ENCODE measurements at regions not wholly inside any gene's neighbourhood (a gene's known extent, or its start where the extent isn't known, plus 50 kb on each side); places are given as distances from the start of the nearest gene placed in this dataset.

DNA sequence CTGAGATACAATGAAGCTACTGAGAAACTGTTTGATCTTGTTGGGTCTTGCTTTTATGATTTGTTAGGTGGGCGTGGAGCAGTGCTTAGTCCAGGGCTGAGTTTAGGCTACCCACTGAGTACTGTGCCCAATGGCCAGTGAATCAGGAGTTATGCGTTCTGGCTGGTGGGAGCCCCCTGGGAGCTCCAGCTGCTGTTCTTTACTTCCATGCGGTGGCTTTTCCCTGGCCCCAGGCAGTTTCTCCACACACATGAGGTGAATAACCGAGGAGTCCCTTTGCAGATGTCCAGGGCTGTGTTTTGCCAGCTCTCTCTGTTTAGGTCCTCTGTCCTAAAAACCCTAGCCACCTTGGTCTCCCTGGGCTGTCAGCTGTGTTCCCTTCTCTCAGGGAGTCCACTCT lies 106.5 kb downstream of the KLF13 start:
- peak overlapping the region; percentile 91 for H3K27ac Mint-ChIP-seq
- ATAC-seq (ENCODE audit: low read depth) (no peak), DNase-seq (no peak)
- TF ChIP-seq EZH2 (IDR thresholded peaks at IDR 0.05; ENCODE audit: borderline replicate concordance, insufficient read depth, low read depth, low read length, poor library complexity, severe bottlenecking) = no peak
- TF ChIP-seq, protein P1, sequence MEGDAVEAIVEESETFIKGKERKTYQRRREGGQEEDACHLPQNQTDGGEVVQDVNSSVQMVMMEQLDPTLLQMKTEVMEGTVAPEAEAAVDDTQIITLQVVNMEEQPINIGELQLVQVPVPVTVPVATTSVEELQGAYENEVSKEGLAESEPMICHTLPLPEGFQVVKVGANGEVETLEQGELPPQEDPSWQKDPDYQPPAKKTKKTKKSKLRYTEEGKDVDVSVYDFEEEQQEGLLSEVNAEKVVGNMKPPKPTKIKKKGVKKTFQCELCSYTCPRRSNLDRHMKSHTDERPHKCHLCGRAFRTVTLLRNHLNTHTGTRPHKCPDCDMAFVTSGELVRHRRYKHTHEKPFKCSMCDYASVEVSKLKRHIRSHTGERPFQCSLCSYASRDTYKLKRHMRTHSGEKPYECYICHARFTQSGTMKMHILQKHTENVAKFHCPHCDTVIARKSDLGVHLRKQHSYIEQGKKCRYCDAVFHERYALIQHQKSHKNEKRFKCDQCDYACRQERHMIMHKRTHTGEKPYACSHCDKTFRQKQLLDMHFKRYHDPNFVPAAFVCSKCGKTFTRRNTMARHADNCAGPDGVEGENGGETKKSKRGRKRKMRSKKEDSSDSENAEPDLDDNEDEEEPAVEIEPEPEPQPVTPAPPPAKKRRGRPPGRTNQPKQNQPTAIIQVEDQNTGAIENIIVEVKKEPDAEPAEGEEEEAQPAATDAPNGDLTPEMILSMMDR (IDR thresholded peaks at IDR 0.05) = no peak
- H3K79me2 ChIP-seq (ENCODE audit: control insufficient read depth, insufficient read depth, low read length) = no peaks in the 10 kb centered on the region
- no peaks in the 10 kb centered on the region for H3K36me3 ChIP-seq (replicated peaks in 1 of 2; ENCODE audit: control extremely low read depth in 1 of 2, control insufficient read depth in 1 of 2, extremely low read depth in 1 of 2, insufficient read depth in 2 of 2, low read length in 1 of 2)
- ChIA-PET POLR2A (no interaction called here), CTCF (interaction anchor here (0.6 to 11.0 kb wide), 6 partner anchors 40 to 233 kb away, joined by 3 to 326 read pairs (median 5); no protein-coding TSS in a partner anchor)
- H3K27ac ChIP-seq (ENCODE audit: low read length in 2 of 2) = no peak overlapping the region
- no peaks in the 10 kb centered on the region for H3K27me3 ChIP-seq (replicated peaks in 1 of 4; ENCODE audit: control extremely low read depth in 1 of 4, control insufficient read depth in 3 of 4, insufficient read depth in 4 of 4, low read length in 3 of 4)
- 94% methylated on average over 4 of the region's 4 CpGs for WGBS (ENCODE audit: insufficient coverage)
- no peak overlapping the region for H3K4me2 ChIP-seq (replicated peaks; ENCODE audit: low read depth, low read length, poor library complexity, severe bottlenecking)
- H3K9me3 ChIP-seq (ENCODE audit: control extremely low read depth in 1 of 3, control insufficient read depth in 2 of 3, insufficient read depth in 1 of 3, low read length in 2 of 3) = no peaks in the 10 kb centered on the region
- peaks cover 46% of the 10 kb centered on the region for H3K4me1 Mint-ChIP-seq
- H3K4me1 ChIP-seq (ENCODE audit: control insufficient read depth in 2 of 2, insufficient read depth in 2 of 2, low read length in 2 of 2) = peaks cover 39 to 42% of the 10 kb centered on the region in 2 donors
- intact Hi-C loops (cut with micrococcal nuclease) = no loop called here
- H3K27me3 Mint-ChIP-seq = no peaks in the 10 kb centered on the region
- H3K9me3 Mint-ChIP-seq (ENCODE audit: insufficient read depth) = no peaks in the 10 kb centered on the region
- no peaks in the 10 kb centered on the region for H4K20me1 ChIP-seq (ENCODE audit: control insufficient read depth, insufficient read depth, low read length, poor library complexity, severe bottlenecking)
- H2AFZ ChIP-seq (ENCODE audit: insufficient read depth, low read depth, low read length, poor library complexity, severe bottlenecking) = no peak overlapping the region
- no peak overlapping the region for H3K4me3 Mint-ChIP-seq
- no peak overlapping the region for H3K4me3 ChIP-seq (ENCODE audit: control extremely low read depth in 1 of 5, extremely low read depth in 1 of 5, insufficient read depth in 1 of 5, low read depth in 2 of 5, low read length in 4 of 5)
- H3K9ac ChIP-seq (ENCODE audit: low read length) = no peak overlapping the region

DNA sequence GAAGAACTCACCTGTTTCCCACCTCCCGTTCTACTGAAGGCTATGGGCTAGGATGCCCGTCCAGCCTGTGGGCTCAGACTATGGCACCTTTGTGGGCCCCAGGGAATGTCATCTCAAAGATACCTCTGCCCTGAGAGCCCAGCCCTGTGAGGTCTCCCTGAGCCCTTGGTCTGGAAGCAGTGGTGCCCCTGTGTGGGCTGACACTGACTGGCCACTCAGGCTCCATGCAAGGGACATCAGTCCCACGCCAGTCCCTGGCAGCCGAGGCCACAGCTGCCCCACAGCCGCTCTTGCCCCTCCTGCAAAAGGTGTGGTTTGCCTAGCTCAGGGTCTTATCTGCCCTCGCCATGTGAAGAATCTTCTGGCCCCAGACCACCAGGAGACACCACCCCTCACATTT lies 106.9 kb downstream of the KLF13 start:
- intact Hi-C loops (cut with micrococcal nuclease) = no loop called here
- ChIA-PET CTCF (interaction anchor here (1.3 to 11.0 kb wide), 9 partner anchors 11 to 219 kb away, joined by 3 to 326 read pairs (median 8); no protein-coding TSS in a partner anchor), POLR2A (interaction anchor here (2.4 to 3.1 kb wide), 2 partner anchors 80 to 108 kb away, joined by 10 to 24 read pairs; partner anchors contain the start of gene KLF13)
- H2AFZ ChIP-seq (ENCODE audit: insufficient read depth, low read depth, low read length, poor library complexity, severe bottlenecking) = no peak overlapping the region
- DNase-seq = no peak
- 94% methylated on average over 5 of the region's 6 CpGs for WGBS (ENCODE audit: insufficient coverage)
- no peak overlapping the region for H3K27ac ChIP-seq (ENCODE audit: low read length in 2 of 2)
- H3K9me3 Mint-ChIP-seq (ENCODE audit: insufficient read depth) = no peaks in the 10 kb centered on the region
- H3K4me2 ChIP-seq (replicated peaks; ENCODE audit: low read depth, low read length, poor library complexity, severe bottlenecking) = no peak overlapping the region
- H3K9ac ChIP-seq (ENCODE audit: low read length) = no peak overlapping the region
- H3K9me3 ChIP-seq (ENCODE audit: control extremely low read depth in 1 of 3, control insufficient read depth in 2 of 3, insufficient read depth in 1 of 3, low read length in 2 of 3) = no peaks in the 10 kb centered on the region
- peak overlapping the region; percentile 91 for H3K27ac Mint-ChIP-seq
- no peaks in the 10 kb centered on the region for H3K36me3 ChIP-seq (replicated peaks in 1 of 2; ENCODE audit: control extremely low read depth in 1 of 2, control insufficient read depth in 1 of 2, extremely low read depth in 1 of 2, insufficient read depth in 2 of 2, low read length in 1 of 2)
- peak overlapping the region; percentile 33 for H3K4me3 Mint-ChIP-seq
- peaks cover 50% of the 10 kb centered on the region for H3K4me1 Mint-ChIP-seq
- TF ChIP-seq EZH2 (IDR thresholded peaks at IDR 0.05; ENCODE audit: borderline replicate concordance, insufficient read depth, low read depth, low read length, poor library complexity, severe bottlenecking) = no peak
- TF ChIP-seq, protein P1 (IDR thresholded peaks at IDR 0.05) = no peak
- no peaks in the 10 kb centered on the region for H3K79me2 ChIP-seq (ENCODE audit: control insufficient read depth, insufficient read depth, low read length)
- no peaks in the 10 kb centered on the region for H4K20me1 ChIP-seq (ENCODE audit: control insufficient read depth, insufficient read depth, low read length, poor library complexity, severe bottlenecking)
- H3K4me1 ChIP-seq (ENCODE audit: control insufficient read depth in 2 of 2, insufficient read depth in 2 of 2, low read length in 2 of 2) = peaks cover 44 to 46% of the 10 kb centered on the region in 2 donors
- ATAC-seq (ENCODE audit: low read depth) = no peak
- H3K27me3 Mint-ChIP-seq = no peaks in the 10 kb centered on the region
- no peak overlapping the region for H3K4me3 ChIP-seq (ENCODE audit: control extremely low read depth in 1 of 5, extremely low read depth in 1 of 5, insufficient read depth in 1 of 5, low read depth in 2 of 5, low read length in 4 of 5)
- H3K27me3 ChIP-seq (replicated peaks in 1 of 4; ENCODE audit: control extremely low read depth in 1 of 4, control insufficient read depth in 3 of 4, insufficient read depth in 4 of 4, low read length in 3 of 4) = no peaks in the 10 kb centered on the region

Measured in B cell (primary cell).